Astrocyte (in vitro differentiated cells and primary cell): ENCODE measurements at regions not wholly inside any gene's neighbourhood (a gene's known extent, or its start where the extent isn't known, plus 50 kb on each side); places are given as distances from the start of the nearest gene placed in this dataset.

Experiments
- DNase-seq: peaks from one replicate; pipeline ENCODE4 v3.0.0-alpha.2; 2010; ENCODE audit warnings: low read depth
- FAIRE-seq: peaks from 2 replicates; lab custom pipeline; 2011; peaks lifted over from hg19 to GRCh38; lab: Jason Lieb, UNC
- H2AFZ ChIP-seq: 2 replicates; pipeline ENCODE4 v1.6.0; 2012; ENCODE audit warnings: low read depth, low read length, inconsistent platforms
- H3K27ac ChIP-seq: 2 replicates; pipeline ENCODE4 v1.5.1; 2011; ENCODE audit warnings: low read depth, low read length, inconsistent platforms
- H3K27me3 ChIP-seq: 2 replicates; pipeline ENCODE4 v1.6.0; 2011; ENCODE audit warnings: low read length, inconsistent platforms; ENCODE audit not compliant: insufficient read depth
- H3K36me3 ChIP-seq: 2 replicates; pipeline ENCODE4 v1.5.1; 2011; ENCODE audit warnings: low read length, inconsistent platforms; ENCODE audit not compliant: insufficient read depth
- H3K4me1 ChIP-seq: 2 replicates; pipeline ENCODE4 v1.5.1; 2011; ENCODE audit warnings: low read length, inconsistent platforms; ENCODE audit not compliant: insufficient read depth
- H3K4me2 ChIP-seq: 2 replicates; pipeline ENCODE4 v1.6.0; 2012; ENCODE audit warnings: low read length, inconsistent platforms
- H3K4me3 ChIP-seq: 2 replicates; pipeline ENCODE4 v1.5.1; 2011; ENCODE audit warnings: low read depth, mild to moderate bottlenecking, low read length, inconsistent platforms; ENCODE audit not compliant: insufficient read depth
- H3K79me2 ChIP-seq: 2 replicates; pipeline ENCODE4 v1.6.0; 2012; ENCODE audit warnings: mild to moderate bottlenecking, low read length, inconsistent platforms; ENCODE audit not compliant: insufficient read depth
- H3K9ac ChIP-seq: 2 replicates; pipeline ENCODE4 v1.6.0; 2012; ENCODE audit warnings: mild to moderate bottlenecking, low read length, inconsistent platforms
- H3K9me3 ChIP-seq: 2 replicates; pipeline ENCODE4 v1.5.1; 2012; ENCODE audit warnings: low read depth, mild to moderate bottlenecking, low read length, inconsistent platforms; ENCODE audit not compliant: insufficient read depth
- H4K20me1 ChIP-seq: 2 replicates; pipeline ENCODE4 v1.6.0; 2012; ENCODE audit warnings: low read length, inconsistent platforms; ENCODE audit not compliant: insufficient read depth
- H3K27ac Mint-ChIP-seq: one replicate; pipeline ENCODE4 v1.8.0; 2021; ENCODE audit warnings: mild to moderate bottlenecking, mixed read lengths; ENCODE audit not compliant: unreplicated experiment
- H3K27me3 Mint-ChIP-seq: one replicate; pipeline ENCODE4 v1.8.0; 2021; ENCODE audit warnings: low read depth, mixed read lengths; ENCODE audit not compliant: unreplicated experiment
- H3K36me3 Mint-ChIP-seq: one replicate; pipeline ENCODE4 v1.8.0; 2021; ENCODE audit warnings: low read depth, mixed read lengths; ENCODE audit not compliant: unreplicated experiment
- H3K4me1 Mint-ChIP-seq: one replicate; pipeline ENCODE4 v1.8.0; 2021; ENCODE audit warnings: low read depth, mixed read lengths; ENCODE audit not compliant: unreplicated experiment
- H3K4me3 Mint-ChIP-seq: one replicate; pipeline ENCODE4 v1.8.0; 2021; ENCODE audit warnings: mild to moderate bottlenecking, moderate library complexity, mixed read lengths; ENCODE audit not compliant: unreplicated experiment
- H3K9me3 Mint-ChIP-seq: one replicate; pipeline ENCODE4 v1.8.0; 2021; ENCODE audit warnings: mild to moderate bottlenecking, mixed read lengths; ENCODE audit not compliant: unreplicated experiment
- EZH2 ChIP-seq: IDR thresholded peaks from 2 replicates; pipeline ENCODE4 v1.6.1; 2012; ENCODE audit warnings: mild to moderate bottlenecking, low read length, inconsistent platforms; ENCODE audit not compliant: insufficient read depth
- TF ChIP-seq, protein P1 (sequence below): IDR thresholded peaks from 2 replicates; pipeline ENCODE4 v1.5.1; 2011; ENCODE audit warnings: low read depth, mild to moderate bottlenecking, inconsistent platforms, low read length, moderate library complexity; ENCODE audit not compliant: insufficient read depth

DNA sequence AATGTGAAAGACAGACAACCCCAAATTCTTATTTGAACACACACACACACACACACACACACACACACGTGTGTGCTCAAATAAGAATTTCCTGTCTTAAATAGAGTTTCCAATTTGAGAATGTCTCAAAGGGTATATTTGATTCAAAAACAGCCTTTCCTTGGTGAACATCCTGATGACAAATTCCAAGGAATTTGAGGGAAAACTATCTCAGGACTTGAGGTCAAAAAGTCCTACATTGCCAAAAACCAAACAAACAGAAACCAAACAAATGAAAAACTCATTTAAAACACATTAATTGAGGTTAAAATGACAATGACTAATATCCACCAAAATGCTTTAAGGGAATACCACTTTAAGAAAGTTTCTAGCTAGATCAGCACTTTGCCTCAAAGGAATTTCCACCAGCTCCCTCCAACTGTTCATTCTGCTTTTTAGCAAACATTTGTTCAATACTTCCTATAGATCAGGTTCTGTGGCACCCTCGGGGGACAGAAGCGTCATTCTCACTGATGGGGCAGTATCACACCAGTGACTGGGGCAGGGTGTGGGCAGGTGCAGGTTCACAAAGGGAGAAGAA is 232.1 kb upstream of the TRIB2 start:
- no peak overlapping the region for H3K4me3 ChIP-seq
- H3K4me2 ChIP-seq, result peak overlapping the region; percentile 15
- no peaks in the 10 kb centered on the region for H3K9me3 ChIP-seq
- Mint-ChIP-seq H3K4me3 (no peak overlapping the region), H3K27ac (no peak overlapping the region), H3K4me1 (peaks cover 13% of the 10 kb centered on the region), H3K27me3 (peaks cover 6% of the 10 kb centered on the region), H3K36me3 (no peaks in the 10 kb centered on the region), H3K9me3 (no peaks in the 10 kb centered on the region)
- no peaks in the 10 kb centered on the region for H3K27me3 ChIP-seq
- DNase-seq (peak; percentile 71), FAIRE-seq (peak; percentile 29)
- H3K36me3 ChIP-seq, result no peaks in the 10 kb centered on the region
- no peaks in the 10 kb centered on the region for H3K79me2 ChIP-seq
- no peak overlapping the region for H2AFZ ChIP-seq
- H3K27ac ChIP-seq, result no peak overlapping the region
- no peak for TF ChIP-seq EZH2
- TF ChIP-seq, protein P1, sequence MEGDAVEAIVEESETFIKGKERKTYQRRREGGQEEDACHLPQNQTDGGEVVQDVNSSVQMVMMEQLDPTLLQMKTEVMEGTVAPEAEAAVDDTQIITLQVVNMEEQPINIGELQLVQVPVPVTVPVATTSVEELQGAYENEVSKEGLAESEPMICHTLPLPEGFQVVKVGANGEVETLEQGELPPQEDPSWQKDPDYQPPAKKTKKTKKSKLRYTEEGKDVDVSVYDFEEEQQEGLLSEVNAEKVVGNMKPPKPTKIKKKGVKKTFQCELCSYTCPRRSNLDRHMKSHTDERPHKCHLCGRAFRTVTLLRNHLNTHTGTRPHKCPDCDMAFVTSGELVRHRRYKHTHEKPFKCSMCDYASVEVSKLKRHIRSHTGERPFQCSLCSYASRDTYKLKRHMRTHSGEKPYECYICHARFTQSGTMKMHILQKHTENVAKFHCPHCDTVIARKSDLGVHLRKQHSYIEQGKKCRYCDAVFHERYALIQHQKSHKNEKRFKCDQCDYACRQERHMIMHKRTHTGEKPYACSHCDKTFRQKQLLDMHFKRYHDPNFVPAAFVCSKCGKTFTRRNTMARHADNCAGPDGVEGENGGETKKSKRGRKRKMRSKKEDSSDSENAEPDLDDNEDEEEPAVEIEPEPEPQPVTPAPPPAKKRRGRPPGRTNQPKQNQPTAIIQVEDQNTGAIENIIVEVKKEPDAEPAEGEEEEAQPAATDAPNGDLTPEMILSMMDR, result no peak
- peaks cover 13% of the 10 kb centered on the region for H3K4me1 ChIP-seq
- no peak overlapping the region for H3K9ac ChIP-seq
- H4K20me1 ChIP-seq, result no peaks in the 10 kb centered on the region

DNA sequence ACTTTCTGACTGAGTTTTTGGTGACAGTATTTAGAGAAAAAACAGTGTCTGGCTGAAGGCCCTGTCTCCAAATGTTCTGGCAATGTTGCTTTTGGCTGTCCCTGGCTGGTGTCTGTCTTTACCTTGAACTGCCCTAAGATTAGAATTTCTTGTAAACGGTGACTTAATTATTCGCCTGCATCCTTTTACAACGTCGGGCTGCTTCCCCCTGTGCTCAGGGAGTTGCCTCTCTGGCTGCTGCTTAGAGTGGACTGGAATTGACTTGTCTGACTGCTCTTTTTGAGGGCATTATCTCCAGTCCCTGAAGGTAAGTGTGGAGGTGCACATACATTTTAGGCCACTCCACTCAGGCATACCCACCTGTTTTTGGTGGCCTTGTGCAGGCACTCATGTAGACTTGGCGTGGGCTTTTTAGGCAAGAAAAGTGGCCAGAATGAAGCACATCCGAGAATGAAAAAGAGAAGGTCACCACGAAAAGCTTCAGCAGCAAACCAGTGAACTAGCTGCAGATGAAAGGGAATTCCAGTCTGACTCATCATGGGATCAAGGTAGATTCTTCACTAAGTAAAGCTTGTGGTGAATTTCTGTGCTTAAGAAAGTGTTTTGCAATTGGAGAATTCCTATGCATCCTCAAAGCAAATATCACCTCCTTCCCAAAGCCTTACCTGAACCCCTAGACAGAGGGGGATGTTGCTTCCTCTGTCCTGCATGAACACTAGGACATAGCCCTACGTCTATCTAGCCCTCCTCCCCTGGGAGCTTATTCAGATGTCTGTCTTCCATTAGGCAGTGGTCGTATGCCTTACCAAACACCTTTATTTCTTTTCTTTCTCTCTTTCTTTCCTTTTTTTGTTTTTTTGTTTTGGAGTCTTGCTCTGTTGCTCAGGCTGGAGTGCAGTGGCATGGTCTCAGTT is 230.3 kb upstream of the TRIB2 start:
- no peak overlapping the region for H3K27ac Mint-ChIP-seq
- H3K4me2 ChIP-seq, result peak overlapping the region; percentile 55
- TF ChIP-seq, protein P1, result no peak
- no peak for TF ChIP-seq EZH2
- H3K9ac ChIP-seq, result no peak overlapping the region
- no peak overlapping the region for H2AFZ ChIP-seq
- H3K4me1 Mint-ChIP-seq, result peaks cover 13% of the 10 kb centered on the region
- no peaks in the 10 kb centered on the region for H3K9me3 ChIP-seq
- no peaks in the 10 kb centered on the region for H3K27me3 ChIP-seq
- H3K9me3 Mint-ChIP-seq, result no peaks in the 10 kb centered on the region
- H3K36me3 Mint-ChIP-seq, result no peaks in the 10 kb centered on the region
- no peak overlapping the region for H3K4me3 Mint-ChIP-seq
- H3K4me1 ChIP-seq, result peaks cover 13% of the 10 kb centered on the region
- no peak for FAIRE-seq
- peak; percentile 76 for DNase-seq
- no peak overlapping the region for H3K4me3 ChIP-seq
- no peaks in the 10 kb centered on the region for H4K20me1 ChIP-seq
- peaks cover 6% of the 10 kb centered on the region for H3K27me3 Mint-ChIP-seq
- H3K36me3 ChIP-seq, result no peaks in the 10 kb centered on the region
- no peak overlapping the region for H3K27ac ChIP-seq
- no peaks in the 10 kb centered on the region for H3K79me2 ChIP-seq
